ENCODE measurements at regions not wholly inside any gene's neighbourhood (a gene's known extent, or its start where the extent isn't known, plus 50 kb on each side); places are given as distances from the start of the nearest gene placed in this dataset.

DNA sequence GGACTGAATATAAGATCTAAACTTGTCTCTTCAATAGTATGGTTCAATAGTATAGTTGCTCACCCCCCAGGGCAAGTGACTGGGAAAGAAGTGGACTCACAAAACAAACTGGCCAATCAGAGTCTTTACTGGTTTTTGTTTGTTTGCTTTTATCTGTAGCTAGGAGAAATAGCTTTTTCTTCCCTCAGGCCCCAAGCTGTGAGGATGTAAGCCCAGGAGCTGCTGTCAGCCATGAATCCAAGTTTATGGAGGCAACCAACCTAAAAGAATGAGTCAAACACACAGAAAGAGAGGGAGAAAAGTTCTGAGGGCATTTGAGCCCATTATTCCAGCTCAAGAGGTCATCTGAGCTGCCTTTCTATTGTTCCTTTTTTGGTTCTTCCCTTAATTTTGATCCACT, 375.3 kb downstream of the BCAT1 start:
- TF ChIP-seq POLR2A (IDR thresholded peaks at IDR 0.05; ENCODE audit: low read depth, low read length), result no peak
- TF ChIP-seq CTCF (IDR thresholded peaks at IDR 0.05; ENCODE audit: extremely low read depth in 1 of 2, insufficient read depth in 1 of 2, low read depth in 1 of 2, low read length in 2 of 2), result no peak
